ENCODE measurements at regions not wholly inside any gene's neighbourhood (a gene's known extent, or its start where the extent isn't known, plus 50 kb on each side); places are given as distances from the start of the nearest gene placed in this dataset.

DNA sequence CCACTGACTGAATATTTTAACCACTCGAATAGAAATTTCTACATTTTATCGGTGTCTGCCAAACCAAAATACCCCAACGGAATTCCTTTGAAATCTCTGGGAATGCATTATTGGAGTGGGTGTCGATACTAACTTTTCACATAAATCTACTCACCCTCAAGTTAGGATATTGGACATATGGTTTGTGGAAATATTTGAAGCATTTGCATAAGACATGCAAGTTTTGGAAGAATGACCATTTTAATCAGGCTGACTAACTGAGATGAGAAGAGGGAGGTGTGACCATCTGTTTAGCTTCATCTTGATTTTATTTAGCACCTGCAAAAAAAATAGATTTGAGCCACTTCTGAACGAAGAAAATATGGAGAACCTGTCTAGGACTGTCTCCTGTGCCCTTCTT is 61.2 kb downstream of the KLF6 start:
- no peaks in the 10 kb centered on the region for H3K9me3 Mint-ChIP-seq

DNA sequence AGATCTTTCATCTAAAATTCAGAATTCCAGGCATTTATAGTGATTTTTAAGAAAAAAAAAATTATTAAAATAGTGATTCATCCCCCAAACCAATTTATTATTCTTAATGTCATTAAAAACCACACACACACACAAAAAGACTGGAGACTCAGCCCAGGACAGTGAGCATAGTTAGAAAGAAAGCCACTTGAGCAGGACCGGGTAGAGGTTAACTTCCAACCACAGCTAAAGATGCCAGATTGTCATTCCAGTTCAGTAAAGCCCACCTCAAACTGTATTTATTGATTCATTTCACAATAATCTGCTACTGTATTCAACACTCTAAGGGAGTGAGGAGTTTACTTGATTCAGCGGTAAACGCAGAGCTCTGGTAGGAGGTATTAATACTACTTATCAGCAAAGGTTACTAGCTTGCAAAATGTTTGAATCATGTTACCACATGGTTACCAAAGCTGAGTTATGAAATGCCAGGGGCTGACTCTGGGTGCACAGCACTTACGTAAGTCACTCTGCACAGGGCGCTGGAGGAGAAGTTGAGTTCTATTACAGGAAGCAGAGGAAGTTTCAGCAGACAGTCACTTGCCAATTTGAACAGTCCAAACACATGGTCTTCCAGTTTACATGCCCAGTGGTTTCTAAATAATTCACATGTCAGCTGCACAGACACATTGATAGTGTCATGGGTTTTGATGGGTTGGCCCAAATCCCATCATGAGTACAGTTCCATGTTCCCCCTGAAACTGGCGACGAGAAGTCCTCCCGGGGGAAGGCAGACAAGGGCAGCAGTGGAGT is 64.6 kb downstream of the KLF6 start:
- H3K27ac Mint-ChIP-seq = no peak overlapping the region
- DNase-seq (ENCODE audit: low spot score in 2 of 2) = no peak
- ATAC-seq = peak in 1 of 2 donors; percentile 14
- no peaks in the 10 kb centered on the region for H3K9me3 Mint-ChIP-seq
- H3K36me3 Mint-ChIP-seq = no peaks in the 10 kb centered on the region

More for the DNA sequence above, 61.2 kb downstream of the KLF6 start:
- Mint-ChIP-seq H3K36me3 (no peaks in the 10 kb centered on the region), H3K27ac (no peak overlapping the region)
- no peak for ATAC-seq
- no peak for DNase-seq (ENCODE audit: low spot score in 2 of 2)

DNA sequence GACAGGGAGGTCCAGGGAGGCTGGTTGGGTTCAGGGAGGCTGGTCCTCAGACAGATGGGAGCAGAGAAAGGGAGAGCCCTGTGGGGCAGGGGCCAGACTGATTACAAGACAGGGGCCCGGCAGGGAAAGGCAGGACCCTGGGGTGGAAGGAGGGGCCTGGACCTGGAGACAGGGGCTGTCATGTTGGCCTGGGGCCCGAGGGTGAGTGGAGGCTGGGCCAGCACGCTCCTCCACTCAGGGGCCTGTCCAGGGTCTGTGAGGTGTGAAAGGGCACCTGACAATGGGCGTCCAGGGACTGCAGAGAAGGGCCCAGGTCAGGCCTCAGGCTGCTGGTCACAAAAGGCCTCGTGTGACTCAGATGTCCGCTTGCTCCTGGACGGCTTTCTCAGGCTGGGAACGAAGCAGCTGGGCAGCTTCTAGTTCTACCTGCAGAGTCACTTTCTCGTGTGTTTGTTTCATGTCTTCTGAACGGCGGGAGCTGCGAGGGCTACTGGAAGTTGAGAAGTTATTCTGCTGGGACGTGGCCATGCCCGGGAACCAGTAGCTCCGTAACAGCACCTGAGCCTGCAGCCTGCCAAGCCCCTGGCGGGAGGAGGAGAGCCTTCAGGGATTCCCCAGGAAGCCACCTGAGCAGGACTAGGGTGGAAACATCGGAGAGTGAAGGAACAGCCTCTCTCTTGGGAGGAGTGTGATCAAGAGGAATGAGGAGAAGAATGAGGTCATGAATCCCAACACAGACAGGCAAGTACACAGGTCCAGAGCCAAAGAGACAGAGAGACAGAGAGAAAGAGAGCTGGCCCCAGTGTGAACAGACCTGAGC is 65.8 kb downstream of the KLF6 start:
- Mint-ChIP-seq H3K9me3 (no peaks in the 10 kb centered on the region), H3K27ac (peak overlapping the region; percentile 3 to 19), H3K36me3 (no peaks in the 10 kb centered on the region)
- ATAC-seq (no peak), DNase-seq (ENCODE audit: low spot score in 2 of 2) (no peak)

DNA sequence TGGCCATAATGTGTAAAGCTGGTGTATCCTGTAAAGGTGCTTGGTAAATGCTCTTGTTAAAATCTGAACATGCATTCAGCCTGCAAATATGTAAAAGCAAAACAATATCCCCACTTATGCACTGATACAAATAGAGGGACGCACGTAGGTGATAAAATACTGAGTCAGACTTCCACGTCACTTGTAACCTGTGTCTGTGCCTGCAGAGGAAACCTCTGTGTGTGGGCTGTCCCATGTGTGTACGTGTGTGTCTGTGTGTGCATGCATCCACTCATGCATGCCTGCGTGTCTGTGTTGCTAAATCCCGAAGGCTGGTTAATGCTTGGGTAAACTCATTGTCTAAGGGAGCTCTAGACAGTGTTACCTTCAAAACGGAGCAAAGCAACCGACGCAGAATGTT is 68.9 kb downstream of the KLF6 start:
- Mint-ChIP-seq H3K9me3 (peaks cover 14 to 15% of the 10 kb centered on the region in 2 donors), H3K36me3 (peaks cover 0 to 12% of the 10 kb centered on the region in 2 donors), H3K27ac (no peak overlapping the region)
- DNase-seq (ENCODE audit: low spot score in 2 of 2) (no peak), ATAC-seq (no peak)

DNA sequence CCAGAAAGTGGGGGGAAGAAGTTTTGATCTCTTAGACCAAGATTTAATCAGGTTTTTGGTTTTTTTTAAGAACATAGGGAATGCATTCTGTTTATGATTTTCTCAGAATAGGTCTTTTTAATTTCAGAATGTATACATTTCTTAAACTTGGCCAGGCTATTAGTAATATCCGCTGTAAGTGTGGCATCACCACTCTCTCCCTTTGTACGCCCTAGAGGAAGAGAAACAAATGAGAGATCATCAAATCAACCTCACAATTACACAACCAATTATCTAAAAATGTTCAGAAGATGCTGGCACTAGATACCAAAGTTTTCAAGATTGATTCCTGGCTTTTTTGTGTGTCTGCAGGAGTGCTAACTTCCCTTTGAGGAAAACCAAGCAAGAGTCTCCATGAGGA is 70.0 kb downstream of the KLF6 start:
- H3K9me3 Mint-ChIP-seq = peaks cover 17 to 19% of the 10 kb centered on the region in 2 donors
- peaks cover 0 to 16% of the 10 kb centered on the region in 2 donors for H3K36me3 Mint-ChIP-seq
- ATAC-seq (no peak), DNase-seq (ENCODE audit: low spot score in 2 of 2) (no peak)
- H3K27ac Mint-ChIP-seq = no peak overlapping the region

DNA sequence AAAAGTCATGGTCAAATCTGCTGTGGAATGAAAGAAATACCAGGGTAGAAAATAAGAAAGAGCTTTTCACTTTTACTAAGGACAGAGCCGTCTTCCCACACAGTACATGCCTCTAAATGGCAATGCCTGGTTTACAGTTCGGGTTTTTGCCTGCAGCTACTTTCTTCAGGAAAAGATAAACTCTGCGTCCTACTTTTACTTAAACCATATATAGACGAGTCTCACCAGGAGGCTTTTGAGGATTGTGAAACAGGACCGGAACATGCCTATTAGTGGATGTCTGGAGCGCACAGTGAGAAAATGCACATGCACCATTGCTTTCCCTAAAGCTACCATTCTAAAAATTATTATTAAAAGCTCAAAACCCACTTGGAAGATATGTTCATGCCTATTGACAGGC is 70.5 kb downstream of the KLF6 start:
- DNase-seq (ENCODE audit: low spot score in 2 of 2) (no peak), ATAC-seq (no peak)
- H3K36me3 Mint-ChIP-seq = peaks cover 0 to 16% of the 10 kb centered on the region in 2 donors
- H3K9me3 Mint-ChIP-seq = peaks cover 17 to 19% of the 10 kb centered on the region in 2 donors
- H3K27ac Mint-ChIP-seq = no peak overlapping the region

DNA sequence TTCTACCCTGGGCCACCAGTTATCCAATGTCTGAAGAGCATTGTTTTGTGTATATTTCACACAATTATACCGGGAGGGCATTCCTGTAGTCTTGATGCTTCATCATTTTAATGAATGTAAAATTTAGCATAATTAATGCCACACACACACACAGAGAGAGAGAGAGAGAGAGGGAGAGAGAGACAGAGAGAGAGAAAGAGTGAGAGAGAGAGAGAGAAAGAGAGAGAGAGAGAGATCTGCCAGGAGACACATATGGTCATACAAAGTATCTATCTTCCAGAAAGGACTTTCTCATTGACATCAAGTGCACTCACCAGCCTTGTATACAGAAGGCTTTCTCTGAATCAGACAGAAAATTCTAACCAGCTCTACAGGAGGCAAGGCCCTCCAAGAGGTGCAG is 72.3 kb downstream of the KLF6 start:
- no peak for DNase-seq (ENCODE audit: low spot score in 2 of 2)
- no peak overlapping the region for H3K27ac Mint-ChIP-seq
- H3K36me3 Mint-ChIP-seq = peaks cover 0 to 16% of the 10 kb centered on the region in 2 donors
- peaks cover 17 to 19% of the 10 kb centered on the region in 2 donors for H3K9me3 Mint-ChIP-seq
- ATAC-seq = no peak

DNA sequence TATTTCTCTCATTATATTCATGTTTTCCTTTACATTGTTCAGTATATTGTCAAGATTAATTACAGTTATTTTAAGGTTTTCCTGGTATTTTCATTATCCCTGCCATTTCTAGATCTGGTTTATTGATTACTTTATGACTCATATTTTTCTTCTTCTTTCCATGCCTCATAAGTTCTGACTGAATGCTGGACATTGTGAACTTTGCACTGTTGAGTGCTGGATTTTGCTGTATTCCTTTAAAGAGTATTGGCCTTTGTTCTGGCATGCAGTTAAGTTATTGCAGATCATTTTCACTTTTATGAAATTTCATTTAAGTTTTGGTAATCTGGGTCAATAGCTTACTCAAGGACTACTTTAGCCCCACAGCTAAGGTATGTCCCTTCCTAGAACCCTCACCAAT is 73.1 kb downstream of the KLF6 start:
- Mint-ChIP-seq H3K36me3 (peaks cover 0 to 16% of the 10 kb centered on the region in 2 donors), H3K27ac (no peak overlapping the region), H3K9me3 (peaks cover 17 to 19% of the 10 kb centered on the region in 2 donors)
- DNase-seq (ENCODE audit: low spot score in 2 of 2) (no peak), ATAC-seq (no peak)

DNA sequence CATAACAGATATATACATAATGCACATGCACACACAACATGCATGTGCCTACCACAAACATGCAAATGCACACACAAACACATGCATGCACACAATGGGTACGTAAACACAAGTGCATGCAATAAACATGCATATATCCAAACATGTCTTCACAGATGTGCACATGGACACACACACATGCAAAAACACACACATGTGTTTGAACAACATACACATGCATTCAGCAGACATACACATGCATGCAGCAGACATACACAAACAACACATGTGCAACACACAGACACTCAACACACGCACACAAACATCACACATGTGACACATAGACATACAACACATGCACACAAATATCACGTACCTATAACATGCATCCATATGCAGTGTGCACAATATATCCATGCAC is 74.2 kb downstream of the KLF6 start:
- no peak for ATAC-seq
- peaks cover 17 to 19% of the 10 kb centered on the region in 2 donors for H3K9me3 Mint-ChIP-seq

DNA sequence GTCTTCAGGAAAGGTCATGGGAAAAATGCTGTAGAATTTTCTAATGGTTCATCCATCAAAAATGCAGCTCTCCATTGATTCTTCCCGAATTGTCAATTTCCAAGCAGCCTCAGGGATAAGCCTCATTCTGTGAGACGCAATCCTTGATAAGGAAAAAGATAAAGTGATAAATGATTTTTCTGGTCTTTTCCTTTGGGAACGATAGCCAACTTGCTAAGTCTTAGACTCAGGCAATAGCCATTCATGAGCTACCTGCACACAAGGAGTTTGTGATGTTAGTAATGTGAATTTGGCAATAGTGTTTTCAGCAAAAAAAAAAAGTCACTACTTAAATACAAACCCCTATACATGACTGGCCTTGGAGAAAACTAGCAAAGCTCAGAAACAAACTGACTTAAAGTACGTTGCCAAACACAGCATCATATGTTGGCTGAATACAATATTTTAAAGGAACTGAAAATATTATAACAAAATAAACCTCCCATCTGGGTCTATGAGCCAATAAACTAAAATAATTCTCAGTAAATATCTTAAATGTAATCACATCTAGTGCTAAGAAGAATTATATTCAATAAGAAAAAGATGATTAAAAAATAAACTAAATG is 75.5 kb downstream of the KLF6 start:
- no peak overlapping the region for H3K27ac Mint-ChIP-seq
- H3K36me3 Mint-ChIP-seq = peaks cover 0 to 16% of the 10 kb centered on the region in 2 donors
- peaks cover 17 to 19% of the 10 kb centered on the region in 2 donors for H3K9me3 Mint-ChIP-seq
- DNase-seq (ENCODE audit: low spot score in 2 of 2) (no peak), ATAC-seq (no peak)

More for the DNA sequence above, 74.2 kb downstream of the KLF6 start:
- H3K27ac Mint-ChIP-seq = no peak overlapping the region
- no peak for DNase-seq (ENCODE audit: low spot score in 2 of 2)
- H3K36me3 Mint-ChIP-seq = peaks cover 0 to 16% of the 10 kb centered on the region in 2 donors

DNA sequence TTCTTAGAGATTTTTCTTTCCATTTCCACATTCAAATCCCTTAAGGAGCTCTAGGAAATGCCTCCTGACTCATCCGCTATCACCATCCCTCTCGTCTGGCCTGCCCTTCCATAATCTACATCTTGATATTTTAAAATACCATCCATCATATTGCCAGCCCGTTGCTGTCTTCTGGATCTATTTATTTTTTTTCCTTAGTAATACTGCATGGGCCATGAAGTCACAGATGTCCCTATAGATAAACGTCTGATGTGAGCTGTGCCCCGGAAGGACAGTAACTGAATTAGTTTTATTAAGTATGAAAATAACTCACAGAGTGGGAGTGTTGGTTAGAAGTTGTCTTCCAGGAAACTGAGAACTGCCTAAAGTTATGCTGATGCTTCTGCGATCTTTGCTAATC is 76.2 kb downstream of the KLF6 start:
- peaks cover 17 to 19% of the 10 kb centered on the region in 2 donors for H3K9me3 Mint-ChIP-seq
- DNase-seq (ENCODE audit: low spot score in 2 of 2) = no peak
- H3K27ac Mint-ChIP-seq = no peak overlapping the region
- ATAC-seq = no peak
- H3K36me3 Mint-ChIP-seq = peaks cover 0 to 16% of the 10 kb centered on the region in 2 donors

DNA sequence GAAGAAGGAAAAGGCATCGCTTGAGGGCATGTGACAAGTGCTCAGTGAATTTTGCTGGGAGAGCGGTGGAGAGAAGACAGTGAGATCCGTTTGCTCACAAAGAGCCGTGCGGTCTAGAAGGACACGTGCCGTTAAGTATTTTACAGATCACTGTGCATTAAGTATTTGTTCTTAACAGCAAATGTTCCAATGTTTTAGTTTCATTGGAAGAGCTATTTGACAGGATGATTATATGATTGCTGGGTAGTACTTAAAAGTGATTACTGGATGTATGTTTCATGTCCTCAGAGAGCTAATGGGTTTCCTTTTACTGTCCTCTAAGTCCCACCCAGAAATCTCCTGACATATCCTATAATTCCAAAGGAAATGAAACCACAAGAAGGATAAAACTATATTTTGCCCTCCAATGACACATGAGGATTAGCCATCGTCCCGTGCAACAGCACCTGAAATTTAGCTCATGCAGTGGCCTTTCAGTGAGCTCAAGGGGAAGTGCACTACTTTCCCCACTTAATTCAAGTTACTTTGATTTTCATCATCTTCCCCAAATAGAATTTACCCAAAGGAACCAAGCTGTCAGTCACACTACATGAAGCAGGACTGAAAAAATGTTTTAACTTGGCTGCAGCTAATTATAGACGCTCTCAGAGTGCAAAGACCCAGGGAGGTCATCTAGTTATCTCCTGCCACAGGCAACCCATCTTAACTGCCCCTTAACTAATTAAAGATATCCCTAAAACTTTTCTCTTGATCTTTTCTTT is 80.3 kb downstream of the KLF6 start:
- no peaks in the 10 kb centered on the region for H3K36me3 Mint-ChIP-seq
- no peak overlapping the region for H3K27ac Mint-ChIP-seq
- DNase-seq (ENCODE audit: low spot score in 2 of 2) (no peak), ATAC-seq (no peak)
- H3K9me3 Mint-ChIP-seq = no peaks in the 10 kb centered on the region

DNA sequence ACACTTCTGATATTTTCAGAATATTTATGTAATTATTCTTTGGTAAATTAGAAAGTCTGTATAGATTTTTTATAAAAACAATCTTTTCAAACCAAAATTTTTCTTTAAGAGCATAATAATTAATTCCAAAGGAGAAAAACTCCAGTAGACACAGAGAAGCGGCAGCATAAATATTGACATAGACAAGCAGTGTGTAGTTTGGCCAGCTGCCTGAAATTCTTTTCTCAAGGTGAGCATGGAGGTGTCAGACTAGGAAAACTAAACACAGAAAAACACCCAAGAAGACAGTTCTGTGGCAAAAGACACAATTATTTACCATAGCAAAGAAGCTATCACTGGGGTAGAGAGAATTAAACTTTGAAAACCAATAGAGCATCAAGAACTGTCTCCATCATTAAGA is 82.4 kb downstream of the KLF6 start:
- no peaks in the 10 kb centered on the region for H3K36me3 Mint-ChIP-seq
- no peak for DNase-seq (ENCODE audit: low spot score in 2 of 2)

DNA sequence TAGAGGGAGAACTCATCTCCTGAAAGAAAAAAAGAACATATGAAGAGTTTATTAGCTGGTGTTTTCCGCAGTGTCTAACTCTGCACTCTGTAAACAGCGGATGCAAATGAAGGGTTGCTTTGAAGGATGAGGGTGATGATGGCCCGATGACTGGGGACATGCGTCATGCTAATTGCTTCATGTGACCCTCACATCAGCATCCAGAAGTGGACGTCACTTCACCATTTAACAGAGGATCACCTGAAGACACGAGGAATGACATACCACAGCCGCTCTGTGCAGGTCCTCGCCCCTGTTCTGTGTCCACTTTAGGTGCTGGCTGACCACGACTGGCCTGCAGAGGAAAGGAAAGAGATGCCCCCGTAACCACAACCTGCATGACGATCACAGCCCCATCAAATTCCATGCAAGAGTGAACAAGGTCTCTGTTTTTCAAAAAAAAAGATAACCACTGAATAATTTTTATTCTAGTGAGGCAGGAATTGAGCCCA is 82.9 kb downstream of the KLF6 start:
- DNase-seq (ENCODE audit: low spot score in 2 of 2) (no peak), ATAC-seq (no peak)
- Mint-ChIP-seq H3K36me3 (no peaks in the 10 kb centered on the region), H3K27ac (no peak overlapping the region), H3K9me3 (peaks cover 0 to 13% of the 10 kb centered on the region in 2 donors)

More for the DNA sequence above, 82.4 kb downstream of the KLF6 start:
- Mint-ChIP-seq H3K27ac (no peak overlapping the region), H3K9me3 (peaks cover 0 to 8% of the 10 kb centered on the region in 2 donors)
- no peak for ATAC-seq

DNA sequence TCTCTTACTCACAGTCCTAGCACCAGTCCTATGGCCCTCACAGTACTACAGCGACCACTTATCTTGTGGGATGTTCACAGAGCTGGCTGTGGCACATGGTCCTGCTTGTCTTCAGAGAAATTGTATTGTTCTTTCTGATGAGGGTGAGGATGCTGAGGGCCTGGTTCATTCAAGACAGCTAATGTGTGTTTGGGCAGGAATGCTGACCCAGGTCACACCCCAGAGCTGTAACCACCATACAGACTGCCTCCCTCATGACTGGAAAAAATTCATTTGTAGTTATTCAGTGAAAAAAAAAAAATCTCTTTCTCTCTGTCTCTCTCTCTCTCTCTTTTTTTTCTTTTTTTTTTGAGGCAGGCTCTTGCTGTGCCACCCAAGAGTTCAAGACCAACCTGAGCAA is 83.5 kb downstream of the KLF6 start:
- no peak for DNase-seq (ENCODE audit: low spot score in 2 of 2)
- ATAC-seq = no peak
- no peak overlapping the region for H3K27ac Mint-ChIP-seq
- H3K9me3 Mint-ChIP-seq = peaks cover 0 to 16% of the 10 kb centered on the region in 2 donors
- H3K36me3 Mint-ChIP-seq = no peaks in the 10 kb centered on the region

DNA sequence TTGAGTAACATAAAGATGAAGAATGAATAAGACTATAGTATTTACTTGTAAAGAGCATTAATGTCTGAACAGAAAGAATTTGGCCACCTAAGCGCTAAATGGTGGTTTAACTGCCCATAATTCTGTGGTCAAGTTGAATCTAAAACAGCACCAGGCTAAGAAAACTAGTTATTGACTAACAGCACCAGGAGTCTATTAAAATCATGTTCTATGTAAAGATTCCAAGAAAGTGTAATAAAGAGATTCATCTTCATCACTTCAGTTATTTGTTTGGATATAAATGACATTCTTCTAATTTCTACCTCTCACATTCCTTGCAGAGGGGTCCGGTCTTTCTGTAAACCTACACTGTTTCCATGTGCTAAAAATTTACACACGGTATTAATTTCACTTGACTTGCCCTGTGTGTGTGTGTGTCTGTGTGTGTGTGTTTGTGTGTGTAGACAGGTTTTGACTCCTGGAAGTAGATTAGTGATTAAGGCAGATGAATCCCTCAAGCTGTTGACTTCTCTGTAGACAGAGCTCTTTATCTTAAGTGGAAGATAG is 84.4 kb downstream of the KLF6 start:
- no peaks in the 10 kb centered on the region for H3K36me3 Mint-ChIP-seq
- H3K9me3 Mint-ChIP-seq = peaks cover 4 to 16% of the 10 kb centered on the region in 2 donors
- H3K27ac Mint-ChIP-seq = no peak overlapping the region
- no peak for ATAC-seq
- no peak for DNase-seq (ENCODE audit: low spot score in 2 of 2)
